ENCODE measurements at regions not wholly inside any gene's neighbourhood (a gene's known extent, or its start where the extent isn't known, plus 50 kb on each side); places are given as distances from the start of the nearest gene placed in this dataset.

- no peaks in the 10 kb centered on the region for H3K9me2 ChIP-seq (replicated peaks; ENCODE audit: low read length)
- no peak overlapping the region for H3K4me2 ChIP-seq (ENCODE audit: low read length)
- H3K4me3 ChIP-seq (ENCODE audit: low read length) = no peak overlapping the region
- DNase-seq = no peak
- BruUV-seq (replicated peaks) = no TSS peak
- TF ChIP-seq EZH2 (IDR thresholded peaks at IDR 0.05; ENCODE audit: low read length, unreplicated experiment) (no peak), EZH2phosphoT487 (IDR thresholded peaks at IDR 0.05; ENCODE audit: borderline replicate concordance, low read length) (no peak), CTCF (conservative IDR thresholded peaks at IDR 0.05; ENCODE audit: low read depth, low read length) (no peak)
- ChIA-PET POLR2A (ENCODE audit: unreplicated experiment) (no interaction called here), CTCF (no interaction called here)
- no peaks in the 10 kb centered on the region for H3K9me3 ChIP-seq (ENCODE audit: low read length)
- no peaks in the 10 kb centered on the region for H4K20me1 ChIP-seq (ENCODE audit: low read length)
- no peak overlapping the region for H3K9ac ChIP-seq (ENCODE audit: low read length)
- intact Hi-C loops (cut with micrococcal nuclease) = no loop called here
- no peak for ATAC-seq
- no peak overlapping the region for H3K27ac ChIP-seq (ENCODE audit: low read length)
- H2AFZ ChIP-seq (ENCODE audit: low read length) = no peak overlapping the region
- H3F3A ChIP-seq (ENCODE audit: low read length, unreplicated experiment) = no peaks in the 10 kb centered on the region
- peaks cover 4% of the 10 kb centered on the region for H3K4me1 ChIP-seq (ENCODE audit: insufficient read depth, low read length)
- no peaks in the 10 kb centered on the region for H3K36me3 ChIP-seq (ENCODE audit: low read depth, low read length)
- no peaks in the 10 kb centered on the region for H3K79me2 ChIP-seq (ENCODE audit: low read length)
- no peaks in the 10 kb centered on the region for H3K27me3 ChIP-seq (ENCODE audit: low read length)
Measured at GRCh38 chr4:100644150-100644549, 126.3 kb upstream of the EMCN start.

GRCh38 chr4:100641336-100641735 lies 123.5 kb upstream of the EMCN start:
- no peak overlapping the region for H3K4me3 ChIP-seq (ENCODE audit: low read length)
- no TSS peak for BruUV-seq (replicated peaks)
- no peaks in the 10 kb centered on the region for H3K36me3 ChIP-seq (ENCODE audit: low read depth, low read length)
- TF ChIP-seq CTCF (conservative IDR thresholded peaks at IDR 0.05; ENCODE audit: low read depth, low read length) = no peak
- TF ChIP-seq EZH2 (IDR thresholded peaks at IDR 0.05; ENCODE audit: low read length, unreplicated experiment) = no peak
- no peak for TF ChIP-seq EZH2phosphoT487 (IDR thresholded peaks at IDR 0.05; ENCODE audit: borderline replicate concordance, low read length)
- H3K9ac ChIP-seq (ENCODE audit: low read length) = no peak overlapping the region
- intact Hi-C loops (cut with micrococcal nuclease) = no loop called here
- ChIA-PET CTCF (no interaction called here), POLR2A (ENCODE audit: unreplicated experiment) (interaction anchor here (0.7 kb wide), 1 partner anchor 205 kb away, joined by 3 read pairs; no protein-coding TSS in a partner anchor)
- H3K4me1 ChIP-seq (ENCODE audit: insufficient read depth, low read length) = no peaks in the 10 kb centered on the region
- no peaks in the 10 kb centered on the region for H3F3A ChIP-seq (ENCODE audit: low read length, unreplicated experiment)
- ATAC-seq (no peak), DNase-seq (no peak)
- H3K27ac ChIP-seq (ENCODE audit: low read length) = no peak overlapping the region
- H3K9me2 ChIP-seq (replicated peaks; ENCODE audit: low read length) = no peaks in the 10 kb centered on the region
- H2AFZ ChIP-seq (ENCODE audit: low read length) = no peak overlapping the region
- no peaks in the 10 kb centered on the region for H3K27me3 ChIP-seq (ENCODE audit: low read length)
- H3K79me2 ChIP-seq (ENCODE audit: low read length) = no peaks in the 10 kb centered on the region
- H4K20me1 ChIP-seq (ENCODE audit: low read length) = no peaks in the 10 kb centered on the region
- no peaks in the 10 kb centered on the region for H3K9me3 ChIP-seq (ENCODE audit: low read length)
- no peak overlapping the region for H3K4me2 ChIP-seq (ENCODE audit: low read length)

GRCh38 chr4:100635899-100636298 lies 118.1 kb upstream of the EMCN start:
- Histone ChIP-seq H3K4me2 (ENCODE audit: low read length) (no peak overlapping the region), H3K9me2 (replicated peaks; ENCODE audit: low read length) (no peaks in the 10 kb centered on the region), H3K4me3 (ENCODE audit: low read length) (no peak overlapping the region), H4K20me1 (ENCODE audit: low read length) (no peaks in the 10 kb centered on the region), H3K27me3 (ENCODE audit: low read length) (no peaks in the 10 kb centered on the region), H3F3A (ENCODE audit: low read length, unreplicated experiment) (no peaks in the 10 kb centered on the region), H3K4me1 (ENCODE audit: insufficient read depth, low read length) (no peaks in the 10 kb centered on the region), H3K36me3 (ENCODE audit: low read depth, low read length) (no peaks in the 10 kb centered on the region), H3K27ac (ENCODE audit: low read length) (no peak overlapping the region), H2AFZ (ENCODE audit: low read length) (no peak overlapping the region), H3K9ac (ENCODE audit: low read length) (no peak overlapping the region), H3K9me3 (ENCODE audit: low read length) (no peaks in the 10 kb centered on the region), H3K79me2 (ENCODE audit: low read length) (no peaks in the 10 kb centered on the region)
- BruUV-seq (replicated peaks) = no TSS peak
- ChIA-PET CTCF (no interaction called here), POLR2A (ENCODE audit: unreplicated experiment) (no interaction called here)
- intact Hi-C loops (cut with micrococcal nuclease) = no loop called here
- ATAC-seq (no peak), DNase-seq (peak; percentile 28)
- no peak for TF ChIP-seq CTCF (conservative IDR thresholded peaks at IDR 0.05; ENCODE audit: low read depth, low read length)
- TF ChIP-seq EZH2phosphoT487 (IDR thresholded peaks at IDR 0.05; ENCODE audit: borderline replicate concordance, low read length) = no peak
- no peak for TF ChIP-seq EZH2 (IDR thresholded peaks at IDR 0.05; ENCODE audit: low read length, unreplicated experiment)
